ENCODE measurements at regions not wholly inside any gene's neighbourhood (a gene's known extent, or its start where the extent isn't known, plus 50 kb on each side); places are given as distances from the start of the nearest gene placed in this dataset.

DNA sequence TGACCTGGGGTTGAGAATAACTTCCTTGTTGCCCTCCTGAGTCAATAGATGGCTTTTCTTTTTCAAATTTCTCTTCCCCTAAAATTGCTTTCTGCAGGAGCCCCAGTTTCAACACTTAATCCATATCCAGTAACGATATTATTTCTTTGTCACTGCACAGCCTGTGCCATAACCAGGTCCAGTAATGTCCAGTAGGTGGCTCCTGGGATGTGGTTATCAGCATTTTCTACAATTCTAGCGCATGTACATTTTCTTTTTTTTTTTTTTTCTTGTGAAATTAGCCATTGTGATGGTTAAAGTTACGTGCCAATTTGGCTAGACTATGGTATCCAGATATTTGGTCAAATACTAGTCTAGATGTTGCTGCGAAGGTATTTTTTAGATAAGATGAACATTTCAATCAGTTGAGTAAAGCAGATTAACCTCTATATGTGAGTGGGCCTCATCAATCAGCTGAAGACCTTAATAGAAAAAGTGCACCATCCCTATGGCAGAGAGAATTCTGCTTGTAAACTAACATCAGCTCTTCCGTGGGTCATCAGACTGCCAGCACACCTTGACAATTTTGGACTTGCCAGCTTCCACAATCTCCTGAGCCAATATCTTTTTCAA, 72.9 kb upstream of the SCG2 start:
- TF ChIP-seq, protein P1, sequence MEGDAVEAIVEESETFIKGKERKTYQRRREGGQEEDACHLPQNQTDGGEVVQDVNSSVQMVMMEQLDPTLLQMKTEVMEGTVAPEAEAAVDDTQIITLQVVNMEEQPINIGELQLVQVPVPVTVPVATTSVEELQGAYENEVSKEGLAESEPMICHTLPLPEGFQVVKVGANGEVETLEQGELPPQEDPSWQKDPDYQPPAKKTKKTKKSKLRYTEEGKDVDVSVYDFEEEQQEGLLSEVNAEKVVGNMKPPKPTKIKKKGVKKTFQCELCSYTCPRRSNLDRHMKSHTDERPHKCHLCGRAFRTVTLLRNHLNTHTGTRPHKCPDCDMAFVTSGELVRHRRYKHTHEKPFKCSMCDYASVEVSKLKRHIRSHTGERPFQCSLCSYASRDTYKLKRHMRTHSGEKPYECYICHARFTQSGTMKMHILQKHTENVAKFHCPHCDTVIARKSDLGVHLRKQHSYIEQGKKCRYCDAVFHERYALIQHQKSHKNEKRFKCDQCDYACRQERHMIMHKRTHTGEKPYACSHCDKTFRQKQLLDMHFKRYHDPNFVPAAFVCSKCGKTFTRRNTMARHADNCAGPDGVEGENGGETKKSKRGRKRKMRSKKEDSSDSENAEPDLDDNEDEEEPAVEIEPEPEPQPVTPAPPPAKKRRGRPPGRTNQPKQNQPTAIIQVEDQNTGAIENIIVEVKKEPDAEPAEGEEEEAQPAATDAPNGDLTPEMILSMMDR (IDR thresholded peaks at IDR 0.05): peak in 2 of 4 experiments; percentile 16 to 32
- TF ChIP-seq POLR2AphosphoS5 (IDR thresholded peaks at IDR 0.05): no peak
